Esophagus squamous epithelium (tissue), 5 donors: ENCODE measurements at regions not wholly inside any gene's neighbourhood (a gene's known extent, or its start where the extent isn't known, plus 50 kb on each side); places are given as distances from the start of the nearest gene placed in this dataset.

ENCODE experiments used
- DNase-seq: peaks from one replicate; lab custom pipeline; 2025; lab: John Stamatoyannopoulos, UW
- H3K27ac ChIP-seq, 4 donors: fragments of 200-600 bp; sonication (generic); one replicate each; pipeline ENCODE4 v1.5.1; 2016 to 2019; ENCODE audit warnings: mild to moderate bottlenecking in 1 of 4
- H3K27me3 ChIP-seq, 4 donors: fragments of 200-600 bp; sonication (generic); 1 replicate in 3 of 4; 2 replicates in 1 of 4; pipeline versions ENCODE4 v1.5.1 to v1.6.0; 2017 to 2021; ENCODE audit warnings: antibody characterized with exemption in 1 of 4
- H3K36me3 ChIP-seq, 3 donors: fragments of 200-600 bp; sonication (generic); one replicate each; pipeline ENCODE4 v1.5.1; 2016 to 2019
- H3K4me1 ChIP-seq, 3 donors: fragments of 200-600 bp; sonication (generic); one replicate each; pipeline ENCODE4 v1.5.1; 2017 to 2019
- H3K4me3 ChIP-seq, 4 donors: fragments of 200-600 bp; sonication (generic); 1 replicate in 3 of 4; 2 replicates in 1 of 4; pipeline ENCODE4 v1.5.1; 2016 to 2019; ENCODE audit warnings: mild to moderate bottlenecking in 2 of 4, moderate library complexity in 1 of 4
- H3K9me3 ChIP-seq, 3 donors: fragments of 200-600 bp; sonication (generic); one replicate each; pipeline ENCODE4 v1.5.1; 2016 to 2019
- POLR2A ChIP-seq, 4 donors: fragments of 450-650 bp; IDR thresholded peaks; one replicate each; pipeline ENCODE4 v1.6.1; 2017; ENCODE audit warnings: antibody characterized with exemption in 4 of 4, mild to moderate bottlenecking in 4 of 4, moderate library complexity in 3 of 4
- WGBS, 2 donors: methylation state at CpG; one replicate each; pipeline ENCODE4 v1.1.5; 2018; 5-methylcytosine and 5-hydroxymethylcytosine counted together
- intact Hi-C: fragments of 100-400 bp; cut with DNase I; formaldehyde crosslinking; loops from one replicate; pipeline ENCODE4 v1.15.0; 2022
- TF ChIP-seq, protein P1 (sequence below), 6 experiments: fragments of 450-650 bp in 4 of 6; fragments of 200-600 bp in 2 of 6; sonication (generic) in 2 of 6; IDR thresholded peaks; one replicate each; pipeline ENCODE4 v1.5.1; 2016 to 2019; ENCODE audit warnings: antibody characterized with exemption in 6 of 6, mild to moderate bottlenecking in 4 of 6, moderate library complexity in 4 of 6
- donor health status: DM: yes; HTN: yes; CAD: no.

DNA sequence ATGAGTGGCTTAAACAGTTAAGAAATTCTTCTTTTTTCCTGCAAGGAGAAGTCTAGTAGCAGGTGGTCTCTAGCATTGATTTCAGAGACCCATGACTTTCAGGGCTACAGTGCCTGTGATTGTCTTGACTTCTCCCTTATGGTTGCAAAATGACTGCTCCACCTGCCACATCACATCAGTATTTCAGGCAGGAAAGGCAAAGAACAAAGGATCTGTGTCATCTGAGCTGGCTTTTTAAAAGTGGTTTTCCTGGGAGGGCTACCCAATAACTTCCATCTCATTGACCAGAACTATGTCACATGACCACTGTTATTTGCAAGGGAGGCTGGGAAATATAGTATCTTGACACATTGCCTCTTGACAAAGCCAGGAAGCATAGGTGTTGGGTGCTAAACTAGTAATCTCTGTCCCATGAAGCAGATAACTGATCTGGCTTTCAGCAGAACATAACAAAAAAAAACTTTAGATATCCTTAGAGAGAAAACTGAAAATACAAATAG, 226.2 kb downstream of the DHX35 start:
- DNase-seq: no peak
- no peak overlapping the region for H3K27ac ChIP-seq
- H3K27me3 ChIP-seq: peaks cover 0 to 7% (median 0%) of the 10 kb centered on the region in 4 donors
- H3K4me1 ChIP-seq: peaks cover 0 to 17% (median 0%) of the 10 kb centered on the region in 3 donors
- intact Hi-C loops: no loop called here
- no peaks in the 10 kb centered on the region for H3K36me3 ChIP-seq
- peaks cover 0 to 11% (median 0%) of the 10 kb centered on the region in 3 donors for H3K9me3 ChIP-seq
- H3K4me3 ChIP-seq: no peak overlapping the region
- TF ChIP-seq POLR2A (IDR thresholded peaks at IDR 0.05): no peak
- TF ChIP-seq, protein P1, sequence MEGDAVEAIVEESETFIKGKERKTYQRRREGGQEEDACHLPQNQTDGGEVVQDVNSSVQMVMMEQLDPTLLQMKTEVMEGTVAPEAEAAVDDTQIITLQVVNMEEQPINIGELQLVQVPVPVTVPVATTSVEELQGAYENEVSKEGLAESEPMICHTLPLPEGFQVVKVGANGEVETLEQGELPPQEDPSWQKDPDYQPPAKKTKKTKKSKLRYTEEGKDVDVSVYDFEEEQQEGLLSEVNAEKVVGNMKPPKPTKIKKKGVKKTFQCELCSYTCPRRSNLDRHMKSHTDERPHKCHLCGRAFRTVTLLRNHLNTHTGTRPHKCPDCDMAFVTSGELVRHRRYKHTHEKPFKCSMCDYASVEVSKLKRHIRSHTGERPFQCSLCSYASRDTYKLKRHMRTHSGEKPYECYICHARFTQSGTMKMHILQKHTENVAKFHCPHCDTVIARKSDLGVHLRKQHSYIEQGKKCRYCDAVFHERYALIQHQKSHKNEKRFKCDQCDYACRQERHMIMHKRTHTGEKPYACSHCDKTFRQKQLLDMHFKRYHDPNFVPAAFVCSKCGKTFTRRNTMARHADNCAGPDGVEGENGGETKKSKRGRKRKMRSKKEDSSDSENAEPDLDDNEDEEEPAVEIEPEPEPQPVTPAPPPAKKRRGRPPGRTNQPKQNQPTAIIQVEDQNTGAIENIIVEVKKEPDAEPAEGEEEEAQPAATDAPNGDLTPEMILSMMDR (IDR thresholded peaks at IDR 0.05): no peak

- 38 to 54% methylated on average over 2 of the region's 2 CpGs for whole genome bisulfite sequencing, 2 donors
- Histone ChIP-seq H3K36me3 (no peaks in the 10 kb centered on the region), H3K4me3 (no peak overlapping the region), H3K9me3 (peaks cover 0 to 11% (median 0%) of the 10 kb centered on the region in 3 donors), H3K4me1 (no peaks in the 10 kb centered on the region), H3K27ac (no peak overlapping the region), H3K27me3 (peaks cover 0 to 6% (median 0%) of the 10 kb centered on the region in 4 donors)
- no peak for TF ChIP-seq POLR2A (IDR thresholded peaks at IDR 0.05)
- TF ChIP-seq, protein P1 (IDR thresholded peaks at IDR 0.05): no peak
- no peak for DNase-seq
- intact Hi-C loops: no loop called here
These were observed 219.3 kb downstream of the DHX35 start for GRCh38 chr20:39181490-39181889.

GRCh38 chr20:39176457-39176856, 214.3 kb downstream of the DHX35 start:
- Histone ChIP-seq H3K27me3 (peaks cover 0 to 8% (median 0%) of the 10 kb centered on the region in 4 donors), H3K27ac (no peak overlapping the region), H3K4me3 (no peak overlapping the region), H3K9me3 (no peaks in the 10 kb centered on the region), H3K4me1 (no peaks in the 10 kb centered on the region), H3K36me3 (no peaks in the 10 kb centered on the region)
- no peak for DNase-seq
- WGBS, 2 donors: 52 to 100% methylated on average over 1 to 2 of the region's 2 CpGs
- intact Hi-C loops: no loop called here
- no peak for TF ChIP-seq POLR2A (IDR thresholded peaks at IDR 0.05)
- TF ChIP-seq, protein P1 (IDR thresholded peaks at IDR 0.05): no peak

- DNase-seq: no peak
- Histone ChIP-seq H3K4me3 (no peak overlapping the region), H3K27me3 (peaks cover 0 to 2% (median 0%) of the 10 kb centered on the region in 4 donors), H3K36me3 (no peaks in the 10 kb centered on the region), H3K9me3 (no peaks in the 10 kb centered on the region), H3K27ac (no peak overlapping the region), H3K4me1 (no peaks in the 10 kb centered on the region)
- 64 to 77% methylated on average over 2 of the region's 2 CpGs for WGBS, 2 donors
- TF ChIP-seq, protein P1 (IDR thresholded peaks at IDR 0.05): no peak
- TF ChIP-seq POLR2A (IDR thresholded peaks at IDR 0.05): no peak
- intact Hi-C loops: no loop called here
These were observed 208.8 kb downstream of the DHX35 start for GRCh38 chr20:39170896-39171463.

DNA sequence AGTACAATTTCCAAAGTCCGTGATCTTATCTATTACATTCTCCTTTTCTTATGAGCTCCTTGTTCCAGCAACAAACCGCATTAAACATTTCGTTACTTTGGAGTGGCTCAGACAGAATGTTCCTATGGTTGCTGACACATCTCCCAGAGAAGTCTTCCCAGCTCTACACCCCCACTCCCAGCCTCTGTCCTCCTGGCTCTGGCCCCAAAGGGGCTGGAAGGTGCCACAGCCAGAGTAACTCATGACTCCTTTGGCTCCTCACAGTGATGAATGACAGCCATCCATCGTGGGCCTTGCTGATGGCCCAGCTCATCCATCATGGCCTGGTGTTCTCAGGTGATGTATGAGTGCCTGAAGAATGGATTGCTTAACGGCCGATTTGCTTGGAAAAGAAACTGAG, 203.0 kb downstream of the DHX35 start:
- no peak for DNase-seq
- Histone ChIP-seq H3K36me3 (no peaks in the 10 kb centered on the region), H3K9me3 (no peaks in the 10 kb centered on the region), H3K4me3 (no peak overlapping the region), H3K27ac (no peak overlapping the region), H3K27me3 (peaks cover 0 to 9% (median 0%) of the 10 kb centered on the region in 4 donors), H3K4me1 (no peaks in the 10 kb centered on the region)
- WGBS, 2 donors: 79 to 83% methylated on average over 4 to 5 of the region's 6 CpGs
- TF ChIP-seq, protein P1 (IDR thresholded peaks at IDR 0.05): no peak
- intact Hi-C loops: no loop called here
